Keratinocyte (primary cell): ENCODE measurements at regions not wholly inside any gene's neighbourhood (a gene's known extent, or its start where the extent isn't known, plus 50 kb on each side); places are given as distances from the start of the nearest gene placed in this dataset.

ENCODE experiments used
- DNase-seq: peaks from one replicate; pipeline ENCODE4 v3.0.0-alpha.2; 2011; ENCODE audit warnings: low read depth, missing footprints, low spot score
- FAIRE-seq: peaks from 2 replicates; lab custom pipeline; 2011; peaks lifted over from hg19 to GRCh38; lab: Jason Lieb, UNC
- H2AFZ ChIP-seq: 2 replicates; pipeline ENCODE4 v1.6.0; 2012; ENCODE audit warnings: low read length, control low read depth, inconsistent platforms; ENCODE audit not compliant: control insufficient read depth
- H3K27ac ChIP-seq: 2 replicates; pipeline ENCODE4 v1.5.1; 2011; ENCODE audit warnings: low read length; ENCODE audit not compliant: control insufficient read depth, insufficient read depth
- H3K27me3 ChIP-seq: 3 replicates; pipeline ENCODE4 v1.6.0; 2011; ENCODE audit warnings: low read length; ENCODE audit not compliant: control insufficient read depth, insufficient read depth; ENCODE audit errors: extremely low read depth
- H3K36me3 ChIP-seq, 2 experiments: 2 replicates in 1 of 2; 3 replicates in 1 of 2; pipeline ENCODE4 v1.5.1; 2011; ENCODE audit warnings: low read length in 2 of 2, mild to moderate bottlenecking in 1 of 2; ENCODE audit not compliant: control insufficient read depth in 2 of 2, insufficient read depth in 2 of 2; ENCODE audit errors: extremely low read depth in 1 of 2
- H3K4me1 ChIP-seq: 3 replicates; pipeline ENCODE4 v1.5.1; 2011; ENCODE audit warnings: low read length; ENCODE audit not compliant: control insufficient read depth, insufficient read depth; ENCODE audit errors: extremely low read depth
- H3K4me2 ChIP-seq: 3 replicates; pipeline ENCODE4 v1.6.0; 2011; ENCODE audit warnings: low read depth, low read length; ENCODE audit not compliant: control insufficient read depth, insufficient read depth; ENCODE audit errors: extremely low read depth
- H3K4me3 ChIP-seq, 3 experiments: fragments of 200-600 bp in 1 of 3; sonication (generic) in 1 of 3; 2 replicates in 2 of 3; 3 replicates in 1 of 3; pipeline ENCODE4 v1.5.1; 2011 to 2016; ENCODE audit warnings: low read length in 3 of 3, mild to moderate bottlenecking in 3 of 3, control low read depth in 2 of 3, inconsistent platforms in 1 of 3, low read depth in 1 of 3, mixed read lengths in 1 of 3, mixed run types in 1 of 3, moderate library complexity in 1 of 3; ENCODE audit not compliant: control insufficient read depth in 2 of 3, insufficient read depth in 2 of 3; ENCODE audit errors: extremely low read depth in 1 of 3
- H3K79me2 ChIP-seq: 2 replicates; pipeline ENCODE4 v1.6.0; 2012; ENCODE audit warnings: low read length; ENCODE audit not compliant: control insufficient read depth, insufficient read depth
- H3K9ac ChIP-seq: 3 replicates; pipeline ENCODE4 v1.6.0; 2011; ENCODE audit warnings: low read length; ENCODE audit not compliant: control insufficient read depth, insufficient read depth; ENCODE audit errors: extremely low read depth
- H3K9me1 ChIP-seq: 3 replicates; pipeline ENCODE4 v1.6.0; 2011; ENCODE audit warnings: low read length; ENCODE audit not compliant: control insufficient read depth, insufficient read depth; ENCODE audit errors: extremely low read depth
- H3K9me3 ChIP-seq: 2 replicates; pipeline ENCODE4 v1.5.1; 2012; ENCODE audit warnings: low read depth, low read length; ENCODE audit not compliant: control insufficient read depth
- H4K20me1 ChIP-seq: 3 replicates; pipeline ENCODE4 v1.6.0; 2011; ENCODE audit warnings: low read length; ENCODE audit not compliant: control insufficient read depth, insufficient read depth; ENCODE audit errors: extremely low read depth
- CTCF ChIP-seq, 3 experiments: IDR thresholded peaks in 1 of 3; conservative IDR thresholded peaks in 1 of 3; optimal IDR thresholded peaks in 1 of 3; 2 replicates in 2 of 3; 3 replicates in 1 of 3; pipeline versions ENCODE3 to v1.5.1; 2011; ENCODE audit warnings: low read length in 3 of 3, mild to moderate bottlenecking in 3 of 3, moderate library complexity in 2 of 3, control low read depth in 1 of 3, inconsistent platforms in 1 of 3; ENCODE audit not compliant: insufficient read depth in 2 of 3; ENCODE audit errors: extremely low read depth in 1 of 3
- EZH2 ChIP-seq: IDR thresholded peaks from one replicate; pipeline ENCODE4 v1.6.1; 2012; ENCODE audit warnings: inconsistent platforms, mild to moderate bottlenecking, low read length, moderate library complexity
- dilution Hi-C: fragments of 300-500 bp; cut with MboI; formaldehyde crosslinking; loops from one replicate; pipeline ENCODE4 v1.7.0; 2020; ENCODE audit warnings: low sequenced_read_pairs; ENCODE audit not compliant: extremely low pct_ligation_motif_present

- Histone ChIP-seq H3K27me3 (no peaks in the 10 kb centered on the region), H3K9me3 (no peaks in the 10 kb centered on the region), H3K4me2 (no peak overlapping the region), H3K9ac (no peak overlapping the region), H3K4me3 (no peak overlapping the region), H3K9me1 (no peaks in the 10 kb centered on the region), H3K27ac (no peak overlapping the region), H2AFZ (no peak overlapping the region), H4K20me1 (no peaks in the 10 kb centered on the region), H3K79me2 (no peaks in the 10 kb centered on the region), H3K4me1 (no peaks in the 10 kb centered on the region), H3K36me3 (no peaks in the 10 kb centered on the region)
- dilution Hi-C loops, result no loop called here
- no peak for FAIRE-seq
- no peak for DNase-seq
- TF ChIP-seq EZH2, result no peak
- TF ChIP-seq CTCF (optimal IDR thresholded peaks at IDR 0.05 in 1 of 3, IDR thresholded peaks at IDR 0.05 in 1 of 3, conservative IDR thresholded peaks at IDR 0.05 in 1 of 3; ENCODE audit: extremely low read depth in 1 of 3, insufficient read depth in 2 of 3, low read length in 3 of 3), result no peak
Measured at GRCh38 chr2:156769802-156770201, 333.6 kb downstream of the GPD2 start.

GRCh38 chr2:156778916-156779315 lies 342.7 kb downstream of the GPD2 start:
- Histone ChIP-seq H3K9me1 (no peaks in the 10 kb centered on the region), H3K4me1 (no peaks in the 10 kb centered on the region), H3K27me3 (no peaks in the 10 kb centered on the region), H4K20me1 (no peaks in the 10 kb centered on the region), H3K36me3 (no peaks in the 10 kb centered on the region), H3K4me2 (no peak overlapping the region), H2AFZ (no peak overlapping the region), H3K9me3 (no peaks in the 10 kb centered on the region), H3K4me3 (no peak overlapping the region), H3K9ac (no peak overlapping the region), H3K79me2 (no peaks in the 10 kb centered on the region), H3K27ac (no peak overlapping the region)
- DNase-seq (no peak), FAIRE-seq (no peak)
- TF ChIP-seq CTCF (optimal IDR thresholded peaks at IDR 0.05 in 1 of 3, IDR thresholded peaks at IDR 0.05 in 1 of 3, conservative IDR thresholded peaks at IDR 0.05 in 1 of 3; ENCODE audit: extremely low read depth in 1 of 3, insufficient read depth in 2 of 3, low read length in 3 of 3) (no peak), EZH2 (no peak)
- dilution Hi-C loops, result no loop called here
